ENCODE measurements at regions not wholly inside any gene's neighbourhood (a gene's known extent, or its start where the extent isn't known, plus 50 kb on each side); places are given as distances from the start of the nearest gene placed in this dataset.

DNA sequence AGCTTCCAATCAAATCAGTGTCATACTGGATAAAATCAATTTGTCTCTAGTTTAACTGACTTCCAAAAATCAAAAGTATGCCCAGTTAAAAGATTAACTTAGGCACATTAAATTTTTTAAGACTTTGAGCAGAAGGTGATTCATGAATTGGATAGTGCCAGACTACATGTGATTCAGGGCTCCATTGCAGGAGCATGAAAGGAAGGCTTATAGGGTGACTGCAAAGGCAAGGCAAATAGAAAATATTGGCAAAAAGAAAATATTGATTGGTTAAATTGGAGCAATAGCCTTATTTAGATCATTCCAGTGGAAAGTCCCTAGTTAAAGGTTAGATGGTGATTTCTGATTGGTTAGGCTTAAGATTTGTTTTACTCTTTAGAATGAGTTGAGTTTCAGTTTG lies 223.9 kb upstream of the ERCC4 start:
- H3K9ac ChIP-seq (ENCODE audit: insufficient read depth in 1 of 2, low read depth in 2 of 2, low read length in 2 of 2) = no peak overlapping the region
- no peaks in the 10 kb centered on the region for H3K36me3 ChIP-seq (ENCODE audit: control insufficient read depth, insufficient read depth, low read length)
- H3K27me3 ChIP-seq (ENCODE audit: control insufficient read depth in 2 of 2, insufficient read depth in 2 of 2, low read length in 2 of 2) = no peaks in the 10 kb centered on the region
- no peaks in the 10 kb centered on the region for H3K4me1 ChIP-seq (replicated peaks in 1 of 2; ENCODE audit: control insufficient read depth in 2 of 2, insufficient read depth in 2 of 2, low read length in 2 of 2)
- H3K9me1 ChIP-seq (ENCODE audit: control insufficient read depth, insufficient read depth, low read length) = no peaks in the 10 kb centered on the region
- ChIA-PET POLR2A (no interaction called here), CTCF (ENCODE audit: low intra/inter-chr PET ratio) (no interaction called here)
- no peak for ATAC-seq
- no peak overlapping the region for H2AFZ ChIP-seq (ENCODE audit: low read depth, low read length)
- H3K79me2 ChIP-seq (ENCODE audit: control insufficient read depth, insufficient read depth, low read length) = no peaks in the 10 kb centered on the region
- no peak for FAIRE-seq
- TF ChIP-seq BRD9 (IDR thresholded peaks at IDR 0.05; ENCODE audit: low read depth, partially characterized antibody) = no peak
- no peak for TF ChIP-seq YBX1 (IDR thresholded peaks at IDR 0.05)
- no peak for TF ChIP-seq MYNN (IDR thresholded peaks at IDR 0.05)
- no peak for TF ChIP-seq MYNN (CRISPR knock-in tag; IDR thresholded peaks at IDR 0.05)
- no peak for TF ChIP-seq ZNF695 (CRISPR knock-in tag; IDR thresholded peaks at IDR 0.05)
- no peak for TF ChIP-seq HSF4 (CRISPR knock-in tag; IDR thresholded peaks at IDR 0.05; ENCODE audit: borderline replicate concordance)
- TF ChIP-seq SAFB (IDR thresholded peaks at IDR 0.05; ENCODE audit: borderline replicate concordance, low read depth, low read length) = no peak
- TF ChIP-seq NR2C1 (IDR thresholded peaks at IDR 0.05) = no peak
- no peak for TF ChIP-seq NR2C1 (tag; IDR thresholded peaks at IDR 0.05)
- TF ChIP-seq SMARCA4 (IDR thresholded peaks at IDR 0.05) = no peak
- no peak for TF ChIP-seq NCOA1 (IDR thresholded peaks at IDR 0.05; ENCODE audit: low read depth)
- TF ChIP-seq ZNF444 (CRISPR knock-in tag; IDR thresholded peaks at IDR 0.05) = no peak
- no peak for TF ChIP-seq HMG20A (CRISPR knock-in tag; conservative IDR thresholded peaks at IDR 0.05)
- TF ChIP-seq RBM34 (IDR thresholded peaks at IDR 0.05; ENCODE audit: borderline replicate concordance, insufficient read depth, low read length) = no peak
- no peak for TF ChIP-seq PHB2 (IDR thresholded peaks at IDR 0.05; ENCODE audit: low read depth)
- TF ChIP-seq KDM2B (CRISPR knock-in tag; IDR thresholded peaks at IDR 0.05) = no peak
- TF ChIP-seq SIRT6 (IDR thresholded peaks at IDR 0.05; ENCODE audit: low read depth, low read length) = no peak
- TF ChIP-seq ZNF224 (CRISPR knock-in tag; IDR thresholded peaks at IDR 0.05) = no peak
- TF ChIP-seq ZNF354B (CRISPR knock-in tag; IDR thresholded peaks at IDR 0.05) = no peak
- intact Hi-C loops (cut with micrococcal nuclease) = no loop called here
- no peak overlapping the region for H3K27ac ChIP-seq (ENCODE audit: extremely low read depth, low read depth, low read length)
- H3K4me2 ChIP-seq (ENCODE audit: insufficient read depth, low read length) = no peak overlapping the region
- BruUV-seq (replicated peaks) = no TSS peak
- no peak overlapping the region for H3K4me3 ChIP-seq
- in situ Hi-C loops (cut with MboI) = no loop called here
- no peaks in the 10 kb centered on the region for H3K9me3 ChIP-seq (replicated peaks; ENCODE audit: control insufficient read depth, insufficient read depth, low read depth, low read length)
- DNase-seq (ENCODE audit: extremely low read depth in 1 of 4, low spot score in 3 of 4) = no peak
- no peaks in the 10 kb centered on the region for H4K20me1 ChIP-seq (replicated peaks; ENCODE audit: control insufficient read depth, insufficient read depth, low read length)
